ENCODE measurements at regions not wholly inside any gene's neighbourhood (a gene's known extent, or its start where the extent isn't known, plus 50 kb on each side); places are given as distances from the start of the nearest gene placed in this dataset.

DNA sequence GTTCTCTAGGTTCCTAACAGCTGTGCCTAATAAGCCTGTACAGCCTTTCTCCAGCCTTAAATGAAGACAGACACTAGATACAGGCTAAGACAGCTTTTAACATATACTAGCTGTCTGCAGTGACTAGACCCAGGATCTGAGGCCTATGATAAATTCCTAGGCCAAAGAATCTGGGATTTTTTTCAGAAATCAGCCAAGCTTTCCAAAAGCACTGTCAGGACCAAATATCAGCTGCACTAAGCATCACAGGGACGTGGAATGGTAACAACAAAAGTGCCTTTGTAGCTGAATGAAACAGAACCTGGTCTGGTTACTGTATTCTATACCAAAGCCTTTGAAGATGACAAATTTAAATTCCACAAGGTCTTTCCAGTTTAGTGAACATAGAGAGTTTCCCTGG, 77.9 kb upstream of the DOCK9 start:
- DNase-seq = no peak

DNA sequence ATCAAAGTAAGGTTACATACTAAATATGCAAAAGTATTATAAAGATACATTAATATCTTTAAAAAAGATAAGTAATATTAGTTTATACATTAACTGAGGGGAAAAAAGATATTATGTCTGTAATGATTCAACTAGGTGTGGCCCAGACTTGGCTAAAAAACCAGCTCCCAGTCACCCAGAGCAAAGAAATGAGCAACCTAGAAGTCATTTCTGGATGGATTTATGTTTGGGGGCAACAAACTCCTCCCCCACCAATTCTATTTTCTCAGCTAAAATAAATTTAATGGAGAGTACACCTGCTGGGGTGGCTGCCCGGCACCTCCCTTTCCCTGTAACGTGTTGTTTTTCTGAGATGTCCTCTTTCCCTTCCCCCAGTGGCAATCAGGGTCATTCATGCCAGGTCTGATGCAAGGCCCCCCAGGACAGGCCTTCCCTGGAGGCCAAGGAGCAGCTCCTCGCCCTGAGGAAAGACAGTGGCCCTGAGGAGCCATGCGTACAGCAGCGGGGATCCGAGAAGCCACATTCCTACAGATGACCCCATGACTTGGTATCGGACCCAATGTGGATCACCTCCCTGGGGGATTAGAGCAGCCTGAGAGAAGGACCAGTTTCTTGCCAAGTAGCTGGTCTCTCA, 78.6 kb upstream of the DOCK9 start:
- DNase-seq = no peak

- DNase-seq = no peak
Measured at GRCh38 chr13:99057310-99057975, 79.6 kb upstream of the DOCK9 start.

GRCh38 chr13:99058527-99059495, 80.9 kb upstream of the DOCK9 start:
- no peak for DNase-seq

DNA sequence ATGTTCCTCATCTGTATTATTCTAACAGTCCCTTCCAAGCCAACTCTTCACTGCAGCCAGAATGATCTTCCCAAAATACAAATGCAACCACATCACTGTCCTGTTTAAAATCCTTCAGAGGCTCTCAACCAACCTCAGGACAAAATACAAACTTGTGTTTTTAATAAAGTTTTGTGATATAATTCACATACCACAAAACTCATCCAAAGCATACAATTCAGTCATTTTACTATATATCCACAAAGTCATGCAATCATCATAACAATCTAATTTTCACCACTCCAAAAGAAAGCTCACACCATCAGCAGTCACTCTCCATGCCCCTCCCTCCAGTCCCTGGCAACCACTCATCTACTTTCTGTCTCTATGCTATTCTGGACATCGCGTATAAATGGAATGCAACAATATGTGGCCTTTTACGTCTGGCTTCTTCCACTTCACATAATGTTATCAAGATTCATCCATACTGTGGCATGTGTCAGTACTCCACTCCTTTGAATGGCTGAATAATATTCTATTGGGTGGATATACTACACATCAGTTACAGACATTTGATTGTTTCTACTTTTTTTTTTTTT, 81.7 kb upstream of the DOCK9 start:
- DNase-seq = no peak

DNA sequence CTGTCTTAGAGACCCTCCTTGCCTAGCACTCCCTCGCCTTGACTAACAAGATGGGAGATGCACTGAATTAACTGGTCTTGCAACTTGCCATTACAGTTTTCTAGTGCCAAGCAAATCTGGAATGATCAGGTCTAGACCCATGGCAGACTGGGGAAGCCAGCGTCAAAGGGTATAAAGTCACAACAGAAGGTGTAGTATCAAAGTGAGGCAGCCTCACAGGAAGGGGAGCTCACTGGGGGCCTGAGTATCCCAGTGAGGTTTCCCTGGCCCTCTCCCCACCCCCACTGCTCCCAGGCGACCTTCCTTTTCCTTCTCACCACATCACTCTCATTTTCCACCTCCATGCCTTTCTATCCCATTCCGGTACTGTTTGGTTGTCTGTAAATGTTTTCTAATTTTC, 83.5 kb upstream of the DOCK9 start:
- DNase-seq = no peak

GRCh38 chr13:99062593-99062992, 84.7 kb upstream of the DOCK9 start:
- DNase-seq = no peak

DNA sequence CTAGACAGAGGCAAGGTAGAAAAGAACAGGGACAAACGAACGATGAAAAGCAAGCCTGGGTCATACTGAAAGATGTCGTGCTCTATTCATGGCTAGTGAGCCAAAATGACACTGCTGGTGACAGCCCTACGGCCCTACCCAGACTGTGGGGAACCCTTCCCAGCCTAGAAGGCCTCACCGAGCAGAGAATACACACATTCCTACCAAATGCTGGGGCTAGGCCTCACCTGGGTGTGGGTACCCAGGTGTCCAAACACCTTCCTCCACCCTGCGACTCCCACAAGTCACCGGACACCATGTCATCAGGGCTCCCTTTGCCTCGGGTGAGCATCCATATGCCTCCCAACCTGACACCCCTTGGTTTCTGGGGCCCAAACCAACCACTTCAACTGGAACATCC, 85.3 kb upstream of the DOCK9 start:
- no peak for DNase-seq

- DNase-seq = no peak
Measured at GRCh38 chr13:99063952-99064351, 86.1 kb upstream of the DOCK9 start.

DNA sequence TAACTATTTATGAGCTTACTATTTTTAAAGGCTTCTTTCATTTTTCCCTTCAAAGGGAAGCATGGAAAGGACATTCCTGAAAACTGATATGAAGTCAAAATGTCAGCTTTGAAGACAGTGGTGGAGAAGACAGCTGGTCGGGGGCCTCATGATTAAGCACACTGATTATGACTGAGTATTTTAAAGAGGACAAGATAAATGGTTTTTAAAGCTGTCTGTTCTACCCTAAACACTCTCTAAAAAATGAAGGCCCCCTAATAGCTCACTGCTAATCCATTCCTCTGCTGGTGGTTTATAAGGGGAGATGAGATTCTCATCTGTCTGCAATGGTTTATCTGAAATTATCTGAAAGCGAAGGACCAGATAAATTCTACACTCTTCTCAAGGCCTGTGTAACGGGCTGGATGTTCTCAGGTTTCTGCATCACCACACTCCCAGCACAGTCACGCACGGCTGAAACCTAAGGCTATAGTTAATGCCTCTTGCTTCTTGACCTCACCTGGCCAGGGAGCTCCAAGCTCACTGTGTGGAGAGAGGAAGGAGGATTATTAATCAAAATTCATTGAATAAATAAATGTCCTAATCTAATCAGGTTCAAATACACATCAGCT, 86.9 kb upstream of the DOCK9 start:
- no peak for DNase-seq

DNA sequence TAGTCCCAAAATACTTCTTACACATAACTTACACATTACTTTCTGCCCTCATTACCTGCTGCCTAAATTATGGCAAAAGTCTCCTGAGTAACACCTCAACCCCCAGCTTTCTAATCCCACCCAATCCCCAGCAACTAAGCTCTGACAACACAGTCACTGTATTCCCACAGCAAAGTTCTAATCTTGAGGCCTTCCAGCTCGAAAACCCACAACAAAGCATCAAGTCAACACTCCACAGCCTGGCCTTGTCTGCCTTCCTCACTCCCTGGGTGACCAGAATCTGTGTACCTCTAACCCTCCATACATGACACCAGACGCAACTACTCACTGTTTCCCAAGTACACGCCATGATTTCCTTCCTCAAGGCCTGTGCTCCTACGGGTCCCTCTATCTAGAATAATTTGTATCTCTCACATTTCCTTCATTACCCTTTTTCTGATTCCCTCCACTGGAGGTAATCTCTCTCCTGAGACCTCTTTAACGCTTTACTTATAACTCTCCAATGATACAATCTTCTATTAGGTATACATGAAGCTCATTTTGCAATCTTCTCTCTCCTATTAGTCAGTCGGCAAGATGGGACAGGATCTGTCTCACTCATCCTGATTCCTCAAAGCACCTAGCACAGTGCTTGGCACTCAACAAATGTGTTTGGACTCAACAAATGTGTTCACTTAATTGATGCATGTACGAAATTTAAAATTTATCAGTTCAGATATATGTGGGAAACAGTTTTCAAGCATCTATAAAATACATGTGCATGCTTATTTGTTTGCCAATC, 87.6 kb upstream of the DOCK9 start:
- no peak for DNase-seq

DNA sequence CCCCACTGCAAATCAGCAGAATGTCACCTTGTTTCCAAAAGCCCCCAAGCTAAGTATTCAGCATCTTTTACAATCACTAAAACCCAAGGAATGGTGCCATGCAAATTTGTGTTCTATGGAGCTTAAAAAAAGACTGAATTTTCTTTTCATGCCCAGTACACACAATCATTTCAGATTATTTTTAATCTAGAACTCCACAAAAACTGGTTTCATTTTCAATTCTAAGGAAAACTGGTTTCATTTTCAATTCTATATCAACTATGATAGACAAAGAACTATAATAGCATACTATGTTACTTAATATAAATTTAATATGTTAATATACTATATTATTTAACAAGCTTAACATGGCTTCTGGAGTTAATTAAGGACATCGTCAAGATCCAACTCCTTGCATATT, 88.4 kb upstream of the DOCK9 start:
- no peak for DNase-seq

GRCh38 chr13:99067159-99067985, 89.5 kb upstream of the DOCK9 start:
- DNase-seq = no peak

- no peak for DNase-seq
Measured at GRCh38 chr13:99071211-99071610, 93.3 kb upstream of the DOCK9 start.

GRCh38 chr13:99071666-99072065, 93.8 kb upstream of the DOCK9 start:
- DNase-seq = no peak

- DNase-seq = no peak
Measured at GRCh38 chr13:99072356-99072755, 94.5 kb upstream of the DOCK9 start.

GRCh38 chr13:99072941-99073340, 95.1 kb upstream of the DOCK9 start:
- no peak for DNase-seq

GRCh38 chr13:99074693-99075092, 96.8 kb upstream of the DOCK9 start:
- no peak for DNase-seq

- peak in 1 of 2 experiments; percentile 17 for DNase-seq
Measured at GRCh38 chr13:99075268-99076191, 97.7 kb upstream of the DOCK9 start.
